ENCODE measurements at regions not wholly inside any gene's neighbourhood (a gene's known extent, or its start where the extent isn't known, plus 50 kb on each side); places are given as distances from the start of the nearest gene placed in this dataset.

DNA sequence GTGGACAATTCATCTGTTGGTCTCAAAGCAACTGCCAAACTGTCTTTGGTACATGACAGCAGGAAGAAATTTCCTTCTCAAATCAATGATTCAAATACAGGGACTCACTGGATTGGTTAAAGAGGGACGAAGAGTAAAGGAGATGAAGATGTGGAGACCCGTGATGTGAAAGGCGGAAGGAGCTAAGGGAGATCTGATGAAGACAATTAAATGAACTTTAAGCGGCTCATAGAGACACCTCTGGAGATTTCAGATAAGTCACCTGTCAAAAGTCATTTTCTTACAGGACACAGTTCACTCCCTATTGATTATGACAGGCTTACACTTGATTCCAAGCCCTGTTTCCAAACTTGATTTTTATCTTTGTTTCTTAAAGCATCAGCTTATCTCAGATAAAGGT is 466.3 kb downstream of the DOK5 start:
- TF ChIP-seq CTCF (IDR thresholded peaks at IDR 0.05), result no peak
- TF ChIP-seq ZFX (IDR thresholded peaks at IDR 0.05; ENCODE audit: borderline replicate concordance), result no peak
- no peak overlapping the region for H3K27ac ChIP-seq

- TF ChIP-seq ZFX (IDR thresholded peaks at IDR 0.05; ENCODE audit: borderline replicate concordance) (no peak), CTCF (IDR thresholded peaks at IDR 0.05) (no peak)
- H3K27ac ChIP-seq, result no peak overlapping the region
These were observed 465.1 kb downstream of the DOK5 start for GRCh38 chr20:54940522-54940921.

DNA sequence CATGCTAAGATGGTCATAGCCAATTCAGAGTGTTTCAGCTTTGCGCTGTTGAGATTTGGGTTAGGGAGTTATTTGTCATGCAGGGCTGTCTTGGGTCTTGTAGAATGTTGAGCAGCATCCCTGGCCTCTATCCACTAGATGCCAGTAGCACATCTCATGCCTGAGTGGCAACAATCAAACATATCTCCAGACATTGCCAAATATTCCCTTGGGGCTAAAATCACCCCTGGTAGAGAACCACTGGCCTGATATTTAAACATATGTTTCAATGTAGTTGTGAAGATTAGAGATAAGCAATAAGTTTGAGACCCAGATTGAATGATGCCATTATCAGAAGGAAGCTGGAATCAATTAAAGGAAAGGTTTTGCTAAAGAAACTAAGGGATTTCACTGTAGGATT is 463.3 kb downstream of the DOK5 start:
- H3K27ac ChIP-seq, result no peak overlapping the region
- TF ChIP-seq ZFX (IDR thresholded peaks at IDR 0.05; ENCODE audit: borderline replicate concordance), result no peak
- no peak for TF ChIP-seq CTCF (IDR thresholded peaks at IDR 0.05)

DNA sequence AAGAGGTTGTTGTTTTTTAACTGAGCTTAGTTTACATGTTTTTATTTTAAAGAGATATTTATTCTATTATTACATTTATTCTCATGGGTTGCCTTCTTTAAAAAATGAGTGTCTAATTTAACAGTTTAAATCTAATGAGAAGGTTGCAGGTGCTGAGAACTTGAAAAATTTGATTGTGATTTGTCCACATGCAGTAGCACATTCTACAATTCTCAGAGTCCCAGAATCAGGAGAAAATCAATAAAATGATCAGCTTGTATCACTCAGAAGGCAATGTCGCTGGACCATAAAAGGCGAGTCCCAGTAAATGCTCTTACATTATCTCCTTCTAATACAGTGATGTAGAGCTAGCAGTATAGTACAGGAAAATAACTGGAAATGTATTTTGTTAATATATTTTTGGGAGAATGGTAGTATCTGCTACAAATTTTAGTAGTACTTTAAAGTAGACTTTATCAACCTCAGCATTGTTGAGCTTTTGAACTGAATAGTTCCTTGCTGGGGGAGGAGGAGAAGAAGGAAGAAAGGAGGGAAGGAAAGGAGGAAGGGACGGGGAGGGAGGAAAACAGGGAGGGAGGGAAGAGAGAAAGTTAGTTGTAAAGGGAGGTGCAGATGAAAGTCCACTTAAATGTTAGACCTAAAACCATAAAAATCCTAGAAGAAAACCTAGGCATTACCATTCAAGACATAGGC is 458.0 kb downstream of the DOK5 start:
- H3K27ac ChIP-seq, result no peak overlapping the region
- TF ChIP-seq CTCF (IDR thresholded peaks at IDR 0.05) (no peak), ZFX (IDR thresholded peaks at IDR 0.05; ENCODE audit: borderline replicate concordance) (no peak)

- no peak overlapping the region for H3K27ac ChIP-seq
- TF ChIP-seq ZFX (IDR thresholded peaks at IDR 0.05; ENCODE audit: borderline replicate concordance) (no peak), CTCF (IDR thresholded peaks at IDR 0.05) (no peak)
These were observed 453.8 kb downstream of the DOK5 start for GRCh38 chr20:54929191-54929590.

- no peak overlapping the region for H3K27ac ChIP-seq
- no peak for TF ChIP-seq CTCF (IDR thresholded peaks at IDR 0.05)
- no peak for TF ChIP-seq ZFX (IDR thresholded peaks at IDR 0.05; ENCODE audit: borderline replicate concordance)
These were observed 453.2 kb downstream of the DOK5 start for GRCh38 chr20:54928564-54928963.

DNA sequence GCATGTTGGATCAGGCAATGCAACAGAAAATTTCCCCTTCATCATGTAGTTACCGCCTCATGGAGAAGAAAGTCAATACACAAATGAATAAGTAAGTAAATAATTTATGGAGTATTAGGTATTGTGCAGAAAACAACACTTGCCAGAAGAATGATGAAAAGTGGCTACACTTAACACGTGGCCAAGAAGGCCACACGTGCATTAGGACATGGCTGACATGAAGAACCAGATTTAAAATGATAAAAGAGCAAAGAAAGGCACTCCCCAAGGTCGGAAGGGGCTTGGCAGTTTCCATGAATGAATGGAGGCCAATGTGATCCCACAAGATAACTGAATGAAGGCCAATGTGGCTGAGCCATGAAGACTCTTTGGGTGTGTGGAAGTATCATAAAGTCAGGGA is 447.2 kb downstream of the DOK5 start:
- TF ChIP-seq CTCF (IDR thresholded peaks at IDR 0.05), result no peak
- no peak for TF ChIP-seq ZFX (IDR thresholded peaks at IDR 0.05; ENCODE audit: borderline replicate concordance)
- no peak overlapping the region for H3K27ac ChIP-seq
